ENCODE measurements at regions not wholly inside any gene's neighbourhood (a gene's known extent, or its start where the extent isn't known, plus 50 kb on each side); places are given as distances from the start of the nearest gene placed in this dataset.

GRCh38 chr6:119686644-119687043, 337.1 kb upstream of the MAN1A1 start:
- TF ChIP-seq, protein P1, sequence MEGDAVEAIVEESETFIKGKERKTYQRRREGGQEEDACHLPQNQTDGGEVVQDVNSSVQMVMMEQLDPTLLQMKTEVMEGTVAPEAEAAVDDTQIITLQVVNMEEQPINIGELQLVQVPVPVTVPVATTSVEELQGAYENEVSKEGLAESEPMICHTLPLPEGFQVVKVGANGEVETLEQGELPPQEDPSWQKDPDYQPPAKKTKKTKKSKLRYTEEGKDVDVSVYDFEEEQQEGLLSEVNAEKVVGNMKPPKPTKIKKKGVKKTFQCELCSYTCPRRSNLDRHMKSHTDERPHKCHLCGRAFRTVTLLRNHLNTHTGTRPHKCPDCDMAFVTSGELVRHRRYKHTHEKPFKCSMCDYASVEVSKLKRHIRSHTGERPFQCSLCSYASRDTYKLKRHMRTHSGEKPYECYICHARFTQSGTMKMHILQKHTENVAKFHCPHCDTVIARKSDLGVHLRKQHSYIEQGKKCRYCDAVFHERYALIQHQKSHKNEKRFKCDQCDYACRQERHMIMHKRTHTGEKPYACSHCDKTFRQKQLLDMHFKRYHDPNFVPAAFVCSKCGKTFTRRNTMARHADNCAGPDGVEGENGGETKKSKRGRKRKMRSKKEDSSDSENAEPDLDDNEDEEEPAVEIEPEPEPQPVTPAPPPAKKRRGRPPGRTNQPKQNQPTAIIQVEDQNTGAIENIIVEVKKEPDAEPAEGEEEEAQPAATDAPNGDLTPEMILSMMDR (conservative IDR thresholded peaks at IDR 0.05; ENCODE audit: low read depth in 2 of 2) = no peak
- TF ChIP-seq EZH2phosphoT487 (IDR thresholded peaks at IDR 0.05; ENCODE audit: unreplicated experiment) (no peak), ZNF331 (CRISPR knock-in tag; IDR thresholded peaks at IDR 0.05; ENCODE audit: low read depth) (no peak), CREB1 (CRISPR knock-in tag; IDR thresholded peaks at IDR 0.05; ENCODE audit: low read depth) (no peak), EZH2 (IDR thresholded peaks at IDR 0.05; ENCODE audit: low read depth, unreplicated experiment) (no peak), POLR2AphosphoS5 (IDR thresholded peaks at IDR 0.05; ENCODE audit: low read depth) (no peak), STAT1 (IDR thresholded peaks at IDR 0.05; ENCODE audit: unreplicated experiment) (no peak)
- TF ChIP-seq, protein P2, sequence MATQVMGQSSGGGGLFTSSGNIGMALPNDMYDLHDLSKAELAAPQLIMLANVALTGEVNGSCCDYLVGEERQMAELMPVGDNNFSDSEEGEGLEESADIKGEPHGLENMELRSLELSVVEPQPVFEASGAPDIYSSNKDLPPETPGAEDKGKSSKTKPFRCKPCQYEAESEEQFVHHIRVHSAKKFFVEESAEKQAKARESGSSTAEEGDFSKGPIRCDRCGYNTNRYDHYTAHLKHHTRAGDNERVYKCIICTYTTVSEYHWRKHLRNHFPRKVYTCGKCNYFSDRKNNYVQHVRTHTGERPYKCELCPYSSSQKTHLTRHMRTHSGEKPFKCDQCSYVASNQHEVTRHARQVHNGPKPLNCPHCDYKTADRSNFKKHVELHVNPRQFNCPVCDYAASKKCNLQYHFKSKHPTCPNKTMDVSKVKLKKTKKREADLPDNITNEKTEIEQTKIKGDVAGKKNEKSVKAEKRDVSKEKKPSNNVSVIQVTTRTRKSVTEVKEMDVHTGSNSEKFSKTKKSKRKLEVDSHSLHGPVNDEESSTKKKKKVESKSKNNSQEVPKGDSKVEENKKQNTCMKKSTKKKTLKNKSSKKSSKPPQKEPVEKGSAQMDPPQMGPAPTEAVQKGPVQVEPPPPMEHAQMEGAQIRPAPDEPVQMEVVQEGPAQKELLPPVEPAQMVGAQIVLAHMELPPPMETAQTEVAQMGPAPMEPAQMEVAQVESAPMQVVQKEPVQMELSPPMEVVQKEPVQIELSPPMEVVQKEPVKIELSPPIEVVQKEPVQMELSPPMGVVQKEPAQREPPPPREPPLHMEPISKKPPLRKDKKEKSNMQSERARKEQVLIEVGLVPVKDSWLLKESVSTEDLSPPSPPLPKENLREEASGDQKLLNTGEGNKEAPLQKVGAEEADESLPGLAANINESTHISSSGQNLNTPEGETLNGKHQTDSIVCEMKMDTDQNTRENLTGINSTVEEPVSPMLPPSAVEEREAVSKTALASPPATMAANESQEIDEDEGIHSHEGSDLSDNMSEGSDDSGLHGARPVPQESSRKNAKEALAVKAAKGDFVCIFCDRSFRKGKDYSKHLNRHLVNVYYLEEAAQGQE (IDR thresholded peaks at IDR 0.05; ENCODE audit: unreplicated experiment) = no peak
- TF ChIP-seq, protein P3, sequence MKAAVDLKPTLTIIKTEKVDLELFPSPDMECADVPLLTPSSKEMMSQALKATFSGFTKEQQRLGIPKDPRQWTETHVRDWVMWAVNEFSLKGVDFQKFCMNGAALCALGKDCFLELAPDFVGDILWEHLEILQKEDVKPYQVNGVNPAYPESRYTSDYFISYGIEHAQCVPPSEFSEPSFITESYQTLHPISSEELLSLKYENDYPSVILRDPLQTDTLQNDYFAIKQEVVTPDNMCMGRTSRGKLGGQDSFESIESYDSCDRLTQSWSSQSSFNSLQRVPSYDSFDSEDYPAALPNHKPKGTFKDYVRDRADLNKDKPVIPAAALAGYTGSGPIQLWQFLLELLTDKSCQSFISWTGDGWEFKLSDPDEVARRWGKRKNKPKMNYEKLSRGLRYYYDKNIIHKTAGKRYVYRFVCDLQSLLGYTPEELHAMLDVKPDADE (IDR thresholded peaks at IDR 0.05) = no peak
